Osteoblast (primary cell): ENCODE measurements at regions not wholly inside any gene's neighbourhood (a gene's known extent, or its start where the extent isn't known, plus 50 kb on each side); places are given as distances from the start of the nearest gene placed in this dataset.

Experiments used
- DNase-seq: peaks from one replicate; pipeline ENCODE4 v3.0.0; 2011; ENCODE audit warnings: low spot score, mixed read lengths; ENCODE audit not compliant: insufficient read length; ENCODE audit errors: missing footprints
- H2AFZ ChIP-seq: 2 replicates; pipeline ENCODE4 v1.6.0; 2011; ENCODE audit warnings: mild to moderate bottlenecking, low read length
- H3K27ac ChIP-seq: 2 replicates; pipeline ENCODE4 v1.5.1; 2011; ENCODE audit warnings: mild to moderate bottlenecking, low read depth, low read length, moderate library complexity
- H3K27me3 ChIP-seq: 2 replicates; pipeline ENCODE4 v1.6.0; 2012; ENCODE audit warnings: mild to moderate bottlenecking, control low read depth, inconsistent platforms, low read length, moderate library complexity; ENCODE audit not compliant: insufficient read depth
- H3K36me3 ChIP-seq: 2 replicates; pipeline ENCODE4 v1.5.1; 2011; ENCODE audit warnings: mild to moderate bottlenecking, low read length, control low read depth, moderate library complexity; ENCODE audit not compliant: insufficient read depth
- H3K4me1 ChIP-seq: 2 replicates; pipeline ENCODE4 v1.5.1; 2011; ENCODE audit warnings: mild to moderate bottlenecking, low read length, control low read depth, moderate library complexity; ENCODE audit not compliant: insufficient read depth
- H3K4me2 ChIP-seq: 2 replicates; pipeline ENCODE4 v1.6.0; 2011; ENCODE audit warnings: mild to moderate bottlenecking, low read length; ENCODE audit not compliant: insufficient read depth
- H3K4me3 ChIP-seq: fragments of 200-600 bp; sonication (generic); 3 replicates; pipeline ENCODE4 v1.5.1; 2012; ENCODE audit warnings: mild to moderate bottlenecking, low read length, inconsistent platforms; ENCODE audit not compliant: insufficient read depth
- H3K79me2 ChIP-seq: 2 replicates; pipeline ENCODE4 v1.6.0; 2012; ENCODE audit warnings: mild to moderate bottlenecking, low read length, control low read depth, inconsistent platforms; ENCODE audit not compliant: insufficient read depth
- H3K9me3 ChIP-seq: 2 replicates; pipeline ENCODE4 v1.5.1; 2011; ENCODE audit warnings: low read depth, low read length, control low read depth
- H4K20me1 ChIP-seq: 2 replicates; pipeline ENCODE4 v1.6.0; 2012; ENCODE audit warnings: mild to moderate bottlenecking, low read length, control low read depth; ENCODE audit not compliant: insufficient read depth
- CTCF ChIP-seq: IDR thresholded peaks from 2 replicates; pipeline ENCODE4 v1.5.1; 2011; ENCODE audit warnings: mild to moderate bottlenecking, low read depth, low read length, moderate library complexity; ENCODE audit errors: extremely low read depth

- no peaks in the 10 kb centered on the region for H3K27me3 ChIP-seq
- no peak overlapping the region for H2AFZ ChIP-seq
- H3K4me3 ChIP-seq, result no peak overlapping the region
- H3K36me3 ChIP-seq, result no peaks in the 10 kb centered on the region
- no peak overlapping the region for H3K4me2 ChIP-seq
- DNase-seq, result no peak
- H3K9me3 ChIP-seq, result no peaks in the 10 kb centered on the region
- H3K27ac ChIP-seq, result no peak overlapping the region
- H3K79me2 ChIP-seq, result no peaks in the 10 kb centered on the region
- no peaks in the 10 kb centered on the region for H4K20me1 ChIP-seq
- no peak for TF ChIP-seq CTCF
- no peaks in the 10 kb centered on the region for H3K4me1 ChIP-seq
Measured at GRCh38 chr17:74055508-74056160, 147.8 kb upstream of the RPL38 start.

- TF ChIP-seq CTCF, result no peak
- Histone ChIP-seq H3K79me2 (no peaks in the 10 kb centered on the region), H3K4me3 (no peak overlapping the region)
Measured at GRCh38 chr17:74059479-74060240, 143.8 kb upstream of the RPL38 start.

GRCh38 chr17:74061758-74062157 lies 141.7 kb upstream of the RPL38 start:
- TF ChIP-seq CTCF, result no peak

More at GRCh38 chr17:74059479-74060240, 143.8 kb upstream of the RPL38 start:
- H3K9me3 ChIP-seq, result no peaks in the 10 kb centered on the region
- DNase-seq, result peak; percentile 58
- H3K4me1 ChIP-seq, result no peaks in the 10 kb centered on the region
- no peaks in the 10 kb centered on the region for H3K27me3 ChIP-seq
- H3K4me2 ChIP-seq, result no peak overlapping the region
- no peaks in the 10 kb centered on the region for H3K36me3 ChIP-seq
- no peak overlapping the region for H2AFZ ChIP-seq
- no peak overlapping the region for H3K27ac ChIP-seq
- H4K20me1 ChIP-seq, result no peaks in the 10 kb centered on the region

GRCh38 chr17:74062234-74062633 lies 141.2 kb upstream of the RPL38 start:
- Histone ChIP-seq H4K20me1 (no peaks in the 10 kb centered on the region), H3K4me2 (no peak overlapping the region), H3K36me3 (no peaks in the 10 kb centered on the region), H2AFZ (no peak overlapping the region), H3K4me1 (no peaks in the 10 kb centered on the region), H3K27ac (no peak overlapping the region), H3K79me2 (no peaks in the 10 kb centered on the region), H3K9me3 (no peaks in the 10 kb centered on the region), H3K4me3 (no peak overlapping the region), H3K27me3 (no peaks in the 10 kb centered on the region)
- no peak for TF ChIP-seq CTCF
- no peak for DNase-seq

More at GRCh38 chr17:74061758-74062157, 141.7 kb upstream of the RPL38 start:
- no peak overlapping the region for H2AFZ ChIP-seq
- H3K4me1 ChIP-seq, result no peaks in the 10 kb centered on the region
- DNase-seq, result peak; percentile 18
- H3K4me2 ChIP-seq, result no peak overlapping the region
- no peaks in the 10 kb centered on the region for H4K20me1 ChIP-seq
- no peak overlapping the region for H3K27ac ChIP-seq
- H3K9me3 ChIP-seq, result no peaks in the 10 kb centered on the region
- no peaks in the 10 kb centered on the region for H3K27me3 ChIP-seq
- H3K4me3 ChIP-seq, result no peak overlapping the region
- H3K36me3 ChIP-seq, result no peaks in the 10 kb centered on the region
- no peaks in the 10 kb centered on the region for H3K79me2 ChIP-seq
